CD14-positive monocyte (primary cell): ENCODE measurements at regions not wholly inside any gene's neighbourhood (a gene's known extent, or its start where the extent isn't known, plus 50 kb on each side); places are given as distances from the start of the nearest gene placed in this dataset.

Source experiments
- DNase-seq, 3 donors: peaks; one replicate each; pipeline ENCODE4 v3.0.0-alpha.2; 2011 to 2022
- H2AFZ ChIP-seq: 2 replicates; pipeline ENCODE4 v1.6.0; 2012; ENCODE audit warnings: mild to moderate bottlenecking, low read depth, low read length, inconsistent platforms; ENCODE audit not compliant: insufficient read depth, poor library complexity, severe bottlenecking
- H3K27ac ChIP-seq, 2 donors: 1 replicate in 1 of 2; 2 replicates in 1 of 2; pipeline ENCODE4 v1.5.1; 2012 to 2013; ENCODE audit warnings: low read length in 2 of 2, control low read depth in 1 of 2, inconsistent platforms in 1 of 2, low read depth in 1 of 2, mild to moderate bottlenecking in 1 of 2
- H3K27me3 ChIP-seq, 2 donors: one replicate each; pipeline versions ENCODE4 v1.6.0 to v1.6.1; 2011 to 2013; ENCODE audit warnings: low read length in 2 of 2; ENCODE audit not compliant: control insufficient read depth in 2 of 2, insufficient read depth in 2 of 2
- H3K36me3 ChIP-seq, 2 donors: replicated peaks in 1 of 2; 1 replicate in 1 of 2; 2 replicates in 1 of 2; pipeline versions ENCODE4 v1.5.1 to v1.6.1; 2012 to 2013; ENCODE audit warnings: low read length in 2 of 2, control low read depth in 1 of 2, inconsistent platforms in 1 of 2, mild to moderate bottlenecking in 1 of 2; ENCODE audit not compliant: insufficient read depth in 2 of 2, control insufficient read depth in 1 of 2
- H3K4me1 ChIP-seq, 2 donors: 1 replicate in 1 of 2; 2 replicates in 1 of 2; pipeline versions ENCODE4 v1.5.1 to v1.6.1; 2012 to 2013; ENCODE audit warnings: low read length in 2 of 2, control low read depth in 1 of 2, inconsistent platforms in 1 of 2, mild to moderate bottlenecking in 1 of 2, moderate library complexity in 1 of 2; ENCODE audit not compliant: insufficient read depth in 2 of 2, control insufficient read depth in 1 of 2
- H3K4me2 ChIP-seq: replicated peaks from 2 replicates; pipeline ENCODE3; 2012; ENCODE audit warnings: low read length, moderate library complexity, mild to moderate bottlenecking; ENCODE audit not compliant: poor library complexity, severe bottlenecking; ENCODE audit errors: extremely low read depth
- H3K4me3 ChIP-seq, 3 experiments: fragments of 200-600 bp in 1 of 3; sonication (generic) in 1 of 3; replicated peaks in 1 of 3; 1 replicate in 2 of 3; 2 replicates in 1 of 3; pipeline ENCODE4 v1.5.1; 2011 to 2013; ENCODE audit warnings: low read length in 3 of 3, mild to moderate bottlenecking in 3 of 3, control low read depth in 2 of 3, low read depth in 2 of 3, inconsistent platforms in 1 of 3, moderate library complexity in 1 of 3
- H3K79me2 ChIP-seq: 2 replicates; pipeline ENCODE4 v1.6.0; 2012; ENCODE audit warnings: mild to moderate bottlenecking, control low read depth, inconsistent platforms, low read length, moderate library complexity; ENCODE audit not compliant: insufficient read depth
- H3K9ac ChIP-seq: 2 replicates; pipeline ENCODE4 v1.6.0; 2017; ENCODE audit warnings: low read length, mild to moderate bottlenecking; ENCODE audit not compliant: insufficient read depth, poor library complexity, severe bottlenecking
- H3K9me3 ChIP-seq, 2 donors: replicated peaks in 1 of 2; 1 replicate in 1 of 2; 2 replicates in 1 of 2; pipeline versions ENCODE4 v1.5.1 to v1.6.1; 2012 to 2013; ENCODE audit warnings: low read length in 2 of 2, control low read depth in 1 of 2; ENCODE audit not compliant: control insufficient read depth in 1 of 2, insufficient read depth in 1 of 2
- H4K20me1 ChIP-seq: 2 replicates; pipeline ENCODE4 v1.6.0; 2012; ENCODE audit warnings: mild to moderate bottlenecking, low read length, control low read depth, moderate library complexity; ENCODE audit not compliant: insufficient read depth
- H3K27ac Mint-ChIP-seq, 7 donors: one replicate each; pipeline ENCODE4 v1.8.0; 2020; ENCODE audit warnings: mild to moderate bottlenecking in 7 of 7, mixed read lengths in 7 of 7, moderate library complexity in 6 of 7, inconsistent platforms in 2 of 7
- H3K27me3 Mint-ChIP-seq, 3 donors: one replicate each; pipeline ENCODE4 v1.8.0; 2021 to 2022; ENCODE audit warnings: low read depth in 3 of 3, mild to moderate bottlenecking in 3 of 3, mixed read lengths in 3 of 3, moderate library complexity in 3 of 3, inconsistent platforms in 1 of 3
- H3K36me3 Mint-ChIP-seq, 2 donors: one replicate each; pipeline ENCODE4 v1.8.0; 2020; ENCODE audit warnings: mixed read lengths in 2 of 2, inconsistent platforms in 1 of 2, mild to moderate bottlenecking in 1 of 2
- H3K4me1 Mint-ChIP-seq: one replicate; pipeline ENCODE4 v1.8.0; 2020; ENCODE audit warnings: mild to moderate bottlenecking, mixed read lengths
- H3K4me3 Mint-ChIP-seq, 2 donors: one replicate each; pipeline ENCODE4 v1.8.0; 2020; ENCODE audit warnings: mild to moderate bottlenecking in 2 of 2, mixed read lengths in 2 of 2, moderate library complexity in 1 of 2
- H3K9me3 Mint-ChIP-seq, 7 donors: one replicate each; pipeline ENCODE4 v1.8.0; 2020 to 2022; ENCODE audit warnings: mixed read lengths in 7 of 7, mild to moderate bottlenecking in 6 of 7, moderate library complexity in 6 of 7, inconsistent platforms in 2 of 7
- WGBS: methylation state at CpG from one replicate; pipeline ENCODE4 v1.1.5; 2013; ENCODE audit warnings: missing lambda C conversion rate; ENCODE audit not compliant: insufficient coverage; 5-methylcytosine and 5-hydroxymethylcytosine counted together
- intact Hi-C, 2 donors: fragments of 100-400 bp; cut with micrococcal nuclease; formaldehyde crosslinking; loops; one replicate each; pipeline versions ENCODE4 v1.15.0 to v1.15.1; 2023
- TF ChIP-seq, protein P1 (sequence below): fragments of 200-600 bp; IDR thresholded peaks from one replicate; pipeline ENCODE4 v1.8.0; 2022; ENCODE audit warnings: antibody characterized with exemption, mild to moderate bottlenecking

GRCh38 chr9:16115994-16116393, 563.2 kb downstream of the CCDC171 start:
- no peaks in the 10 kb centered on the region for H3K79me2 ChIP-seq
- no CpG with 5 or more reads among the region's 1 CpG for WGBS
- H3K27ac Mint-ChIP-seq, result no peak overlapping the region
- TF ChIP-seq, protein P1, sequence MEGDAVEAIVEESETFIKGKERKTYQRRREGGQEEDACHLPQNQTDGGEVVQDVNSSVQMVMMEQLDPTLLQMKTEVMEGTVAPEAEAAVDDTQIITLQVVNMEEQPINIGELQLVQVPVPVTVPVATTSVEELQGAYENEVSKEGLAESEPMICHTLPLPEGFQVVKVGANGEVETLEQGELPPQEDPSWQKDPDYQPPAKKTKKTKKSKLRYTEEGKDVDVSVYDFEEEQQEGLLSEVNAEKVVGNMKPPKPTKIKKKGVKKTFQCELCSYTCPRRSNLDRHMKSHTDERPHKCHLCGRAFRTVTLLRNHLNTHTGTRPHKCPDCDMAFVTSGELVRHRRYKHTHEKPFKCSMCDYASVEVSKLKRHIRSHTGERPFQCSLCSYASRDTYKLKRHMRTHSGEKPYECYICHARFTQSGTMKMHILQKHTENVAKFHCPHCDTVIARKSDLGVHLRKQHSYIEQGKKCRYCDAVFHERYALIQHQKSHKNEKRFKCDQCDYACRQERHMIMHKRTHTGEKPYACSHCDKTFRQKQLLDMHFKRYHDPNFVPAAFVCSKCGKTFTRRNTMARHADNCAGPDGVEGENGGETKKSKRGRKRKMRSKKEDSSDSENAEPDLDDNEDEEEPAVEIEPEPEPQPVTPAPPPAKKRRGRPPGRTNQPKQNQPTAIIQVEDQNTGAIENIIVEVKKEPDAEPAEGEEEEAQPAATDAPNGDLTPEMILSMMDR, result no peak
- no peak overlapping the region for H3K4me3 ChIP-seq
- no peak overlapping the region for H3K9ac ChIP-seq
- no peaks in the 10 kb centered on the region for H3K36me3 ChIP-seq
- no peaks in the 10 kb centered on the region for H3K4me1 ChIP-seq
- H3K27me3 ChIP-seq, result no peaks in the 10 kb centered on the region
- DNase-seq, result no peak
- no peak overlapping the region for H3K27ac ChIP-seq
- no peak overlapping the region for H3K4me3 Mint-ChIP-seq
- no peaks in the 10 kb centered on the region for H3K9me3 ChIP-seq
- peaks cover 0 to 6% (median 4%) of the 10 kb centered on the region in 7 donors for H3K9me3 Mint-ChIP-seq
- H3K4me2 ChIP-seq, result no peak overlapping the region
- no peaks in the 10 kb centered on the region for H4K20me1 ChIP-seq
- no peaks in the 10 kb centered on the region for H3K36me3 Mint-ChIP-seq
- intact Hi-C loops, result no loop called here
- H2AFZ ChIP-seq, result no peak overlapping the region
- no peaks in the 10 kb centered on the region for H3K4me1 Mint-ChIP-seq
- no peaks in the 10 kb centered on the region for H3K27me3 Mint-ChIP-seq

GRCh38 chr9:16118043-16118442, 565.2 kb downstream of the CCDC171 start:
- no CpG with 5 or more reads among the region's 2 CpGs for WGBS
- Histone ChIP-seq H3K36me3 (no peaks in the 10 kb centered on the region), H3K27ac (no peak overlapping the region), H3K4me3 (no peak overlapping the region), H3K4me2 (no peak overlapping the region), H3K79me2 (no peaks in the 10 kb centered on the region), H3K9me3 (no peaks in the 10 kb centered on the region), H4K20me1 (no peaks in the 10 kb centered on the region), H2AFZ (no peak overlapping the region), H3K9ac (no peak overlapping the region), H3K27me3 (no peaks in the 10 kb centered on the region), H3K4me1 (no peaks in the 10 kb centered on the region)
- H3K4me3 Mint-ChIP-seq, result no peak overlapping the region
- H3K36me3 Mint-ChIP-seq, result no peaks in the 10 kb centered on the region
- no peak for DNase-seq
- no peaks in the 10 kb centered on the region for H3K27me3 Mint-ChIP-seq
- TF ChIP-seq, protein P1, result no peak
- no peaks in the 10 kb centered on the region for H3K4me1 Mint-ChIP-seq
- intact Hi-C loops, result no loop called here
- no peak overlapping the region for H3K27ac Mint-ChIP-seq
- peaks cover 0 to 6% (median 2%) of the 10 kb centered on the region in 7 donors for H3K9me3 Mint-ChIP-seq
